K562 (cell line): ENCODE measurements at regions not wholly inside any gene's neighbourhood (a gene's known extent, or its start where the extent isn't known, plus 50 kb on each side); places are given as distances from the start of the nearest gene placed in this dataset.

Experiments
- ATAC-seq: fragments of 200-7000 bp; cut with Tn5 transposase; 3 replicates; pipeline ENCODE4 v1.9.1; 2020; ENCODE audit warnings: moderate library complexity
- BruUV-seq: library from RNA; stranded (reverse); fragments of 400-500 nt; replicated peaks from 2 replicates; lab custom pipeline; 2021; lab: Mats Ljungman, UMichigan
- CTCF ChIA-PET: fragments of 300-600 bp; formaldehyde crosslinking; extraction: SDS; loops from one replicate; lab custom pipeline; 2021; ENCODE audit warnings: low intra/inter-chr PET ratio; lab: Yijun Ruan, JAX
- POLR2A ChIA-PET: fragments of 300-600, 350-650 bp; sonication (Branson Sonifier 250); formaldehyde crosslinking; extraction: SDS; loops from one replicate; lab custom pipeline; 2021; ENCODE audit warnings: antibody characterized with exemption, inconsistent platforms; lab: Yijun Ruan, JAX
- DNase-seq, 4 experiments: peaks; one replicate each; pipeline versions ENCODE4 v3.0.0 to v3.0.0-alpha.2; 2011 to 2018; ENCODE audit warnings: low spot score in 3 of 4, mixed read lengths in 3 of 4; ENCODE audit errors: extremely low read depth in 1 of 4
- FAIRE-seq: peaks from 2 replicates; lab custom pipeline; 2011; peaks lifted over from hg19 to GRCh38; lab: Jason Lieb, UNC
- H2AFZ ChIP-seq: 2 replicates; pipeline ENCODE4 v1.6.0; 2011; ENCODE audit warnings: low read depth, low read length, control low read depth, inconsistent platforms
- H3K27ac ChIP-seq: fragments of 200-600 bp; 3 replicates; pipeline ENCODE4 v1.8.0; 2011; ENCODE audit warnings: low read depth, mild to moderate bottlenecking, control low read depth, inconsistent platforms, low read length, moderate library complexity, mixed read lengths; ENCODE audit errors: extremely low read depth
- H3K27me3 ChIP-seq, 2 experiments: fragments of 300-600 bp in 1 of 2; 2 replicates in 1 of 2; 3 replicates in 1 of 2; pipeline versions ENCODE4 v1.6.0 to v1.8.0; 2011; ENCODE audit warnings: inconsistent platforms in 2 of 2, low read length in 2 of 2, mild to moderate bottlenecking in 1 of 2, mixed read lengths in 1 of 2, moderate library complexity in 1 of 2; ENCODE audit not compliant: control insufficient read depth in 2 of 2, insufficient read depth in 2 of 2
- H3K36me3 ChIP-seq: fragments of 300-600 bp; 3 replicates; pipeline ENCODE4 v1.8.0; 2011; ENCODE audit warnings: mild to moderate bottlenecking, low read length, inconsistent platforms; ENCODE audit not compliant: control insufficient read depth, insufficient read depth
- H3K4me1 ChIP-seq, 2 experiments: fragments of 200-600 bp in 1 of 2; replicated peaks in 1 of 2; 2 replicates in 1 of 2; 3 replicates in 1 of 2; pipeline versions ENCODE4 v1.5.1 to v1.8.0; 2011; ENCODE audit warnings: inconsistent platforms in 2 of 2, low read length in 2 of 2, mild to moderate bottlenecking in 1 of 2, mixed read lengths in 1 of 2, moderate library complexity in 1 of 2; ENCODE audit not compliant: control insufficient read depth in 2 of 2, insufficient read depth in 2 of 2
- H3K4me2 ChIP-seq: 2 replicates; pipeline ENCODE4 v1.6.1; 2011; ENCODE audit warnings: low read length, control low read depth, inconsistent platforms, mixed read lengths; ENCODE audit not compliant: insufficient read depth
- H3K4me3 ChIP-seq: fragments of 200-600 bp; sonication (generic), shearing (Covaris generic); 2 replicates; pipeline ENCODE4 v1.5.1; 2016; ENCODE audit warnings: control low read depth, inconsistent platforms
- H3K79me2 ChIP-seq: fragments of 200-600 bp; 3 replicates; pipeline ENCODE4 v1.8.0; 2011; ENCODE audit warnings: low read length, inconsistent platforms; ENCODE audit not compliant: control insufficient read depth, insufficient read depth
- H3K9ac ChIP-seq, 2 experiments: 2 replicates each; pipeline versions ENCODE4 v1.6.0 to v1.6.1; 2011; ENCODE audit warnings: low read depth in 2 of 2, low read length in 2 of 2, control low read depth in 1 of 2, inconsistent platforms in 1 of 2, mild to moderate bottlenecking in 1 of 2, mixed read lengths in 1 of 2; ENCODE audit not compliant: insufficient read depth in 1 of 2
- H3K9me1 ChIP-seq: one replicate; pipeline ENCODE4 v1.6.0; 2011; ENCODE audit warnings: inconsistent platforms, mild to moderate bottlenecking, low read length, moderate library complexity; ENCODE audit not compliant: control insufficient read depth, insufficient read depth
- H3K9me3 ChIP-seq: replicated peaks from 2 replicates; pipeline ENCODE4 v1.5.1; 2011; ENCODE audit warnings: low read depth, low read length, inconsistent platforms; ENCODE audit not compliant: control insufficient read depth, insufficient read depth
- H4K20me1 ChIP-seq: replicated peaks from 2 replicates; pipeline ENCODE4 v1.6.1; 2011; ENCODE audit warnings: low read length, inconsistent platforms, mixed read lengths; ENCODE audit not compliant: control insufficient read depth, insufficient read depth
- EGR1 ChIP-seq: fragments of 450-650 bp; conservative IDR thresholded peaks from 2 replicates; pipeline ENCODE4 v1.6.1; 2017; ENCODE audit warnings: mild to moderate bottlenecking
- HCFC1 ChIP-seq: IDR thresholded peaks from 2 replicates; pipeline ENCODE4 v1.6.1; 2012; ENCODE audit warnings: low read depth, low read length, improper control_type of control experiment
- HEY1 ChIP-seq: fragments of 250-450 bp; sonication (Bioruptor Pico); IDR thresholded peaks from 2 replicates; pipeline ENCODE4 v1.5.0; 2020; ENCODE audit warnings: mild to moderate bottlenecking, moderate library complexity, borderline replicate concordance
- HOXB6 ChIP-seq: fragments of 250-450 bp; sonication (Bioruptor Pico); IDR thresholded peaks from 2 replicates; pipeline ENCODE4 v1.5.1; 2022; ENCODE audit warnings: mild to moderate bottlenecking, borderline replicate concordance
- POLR3A ChIP-seq: IDR thresholded peaks from 2 replicates; pipeline ENCODE4 v1.6.1; 2011; ENCODE audit warnings: borderline replicate concordance, mild to moderate bottlenecking, moderate library complexity; ENCODE audit not compliant: insufficient read length, insufficient read depth; ENCODE audit errors: extremely low read depth
- PYGO2 ChIP-seq: fragments of 450-650 bp; IDR thresholded peaks from 2 replicates; pipeline ENCODE4 v1.6.1; 2016; ENCODE audit warnings: mild to moderate bottlenecking, missing genetic modification characterization, moderate library complexity, missing compliant biosample characterization
- RFX1 ChIP-seq: fragments of 450-650 bp; IDR thresholded peaks from 2 replicates; pipeline ENCODE4 v1.6.1; 2016; ENCODE audit warnings: mild to moderate bottlenecking, moderate library complexity
- SIN3A ChIP-seq, 2 experiments: fragments of 150-350 bp in 1 of 2; IDR thresholded peaks; 2 replicates each; pipeline ENCODE4 v1.6.1; 2011 to 2016; ENCODE audit warnings: borderline replicate concordance in 2 of 2, low read depth in 2 of 2, low read length in 2 of 2, mild to moderate bottlenecking in 2 of 2, moderate library complexity in 2 of 2; ENCODE audit not compliant: control insufficient read depth in 1 of 2
- SOX6 ChIP-seq: fragments of 450-650 bp; IDR thresholded peaks from 2 replicates; pipeline ENCODE4 v1.6.1; 2014; ENCODE audit warnings: mild to moderate bottlenecking
- SP2 ChIP-seq: IDR thresholded peaks from 2 replicates; pipeline ENCODE4 v1.6.1; 2011; ENCODE audit warnings: mild to moderate bottlenecking, low read depth, low read length, moderate library complexity; ENCODE audit not compliant: poor library complexity, severe bottlenecking; ENCODE audit errors: extremely low read depth
- SREBF1 ChIP-seq: fragments of 150-350 bp; IDR thresholded peaks from 2 replicates; pipeline ENCODE4 v1.6.1; 2014; ENCODE audit warnings: antibody characterized with exemption, low read depth, low read length, borderline replicate concordance
- TCF7L2 ChIP-seq: fragments of 150-350 bp; IDR thresholded peaks from 2 replicates; pipeline ENCODE4 v1.6.1; 2016; ENCODE audit warnings: low read depth, mild to moderate bottlenecking, low read length, moderate library complexity
- ZKSCAN3 ChIP-seq: fragments of 250-450 bp; sonication (Bioruptor Pico); IDR thresholded peaks from 2 replicates; pipeline ENCODE4 v1.4.0; 2020
- ZNF124 ChIP-seq: sonication (generic); formaldehyde crosslinking; IDR thresholded peaks from 2 replicates; pipeline ENCODE4 v1.8.1; 2022; ENCODE audit warnings: missing genetic modification reagents
- ZNF3 ChIP-seq: fragments of 250-450 bp; sonication (Bioruptor Pico); IDR thresholded peaks from 2 replicates; pipeline ENCODE4 v1.5.0; 2021; ENCODE audit warnings: mild to moderate bottlenecking, moderate library complexity
- WGBS: fragments of 100-300 bp; shearing (Covaris generic); methylation state at CpG from one replicate; pipeline ENCODE4 v1.1.6; 2016; ENCODE audit warnings: low coverage, mixed read lengths; ENCODE audit not compliant: insufficient coverage; ENCODE audit errors: missing lambda C conversion rate; 5-methylcytosine and 5-hydroxymethylcytosine counted together
- in situ Hi-C: fragments of 300-500 bp; cut with MboI; formaldehyde crosslinking; loops from 4 replicates; pipeline ENCODE4 v1.15.0; 2018; ENCODE audit warnings: inconsistent platforms, mixed read lengths
- intact Hi-C: fragments of 100-400 bp; cut with micrococcal nuclease; formaldehyde crosslinking; loops from 2 replicates; pipeline ENCODE4 v1.14.2; 2022
- TF ChIP-seq, protein P1 (sequence below): fragments of 450-650 bp; formaldehyde crosslinking; IDR thresholded peaks from 2 replicates; pipeline ENCODE4 v1.4.0; 2020; ENCODE audit warnings: mild to moderate bottlenecking
- TF ChIP-seq, protein P2 (sequence below): sonication (generic); formaldehyde crosslinking; IDR thresholded peaks from 2 replicates; pipeline ENCODE4 v1.8.1; 2023; ENCODE audit warnings: mild to moderate bottlenecking, missing genetic modification reagents

- BruUV-seq: no TSS peak
These were observed 327.9 kb upstream of the SYT4 start for GRCh38 chr18:43605224-43605623.

More at GRCh38 chr18:43605224-43605623, 327.9 kb upstream of the SYT4 start:
- Histone ChIP-seq H3K9me3 (no peaks in the 10 kb centered on the region), H3K9me1 (no peaks in the 10 kb centered on the region), H3K4me1 (no peaks in the 10 kb centered on the region), H3K36me3 (no peaks in the 10 kb centered on the region), H3K4me2 (no peak overlapping the region), H3K9ac (no peak overlapping the region), H3K27me3 (no peaks in the 10 kb centered on the region), H3K27ac (no peak overlapping the region), H2AFZ (no peak overlapping the region), H4K20me1 (no peaks in the 10 kb centered on the region), H3K4me3 (no peak overlapping the region), H3K79me2 (no peaks in the 10 kb centered on the region)
- intact Hi-C loops (no loop called here), in situ Hi-C loops (no loop called here)
- ChIA-PET CTCF (no interaction called here), POLR2A (no interaction called here)
- no peak for DNase-seq
- no peak for TF ChIP-seq PYGO2 (tag)
- no peak for TF ChIP-seq HEY1 (CRISPR knock-in tag)
- TF ChIP-seq SP2: no peak
- TF ChIP-seq, protein P1, sequence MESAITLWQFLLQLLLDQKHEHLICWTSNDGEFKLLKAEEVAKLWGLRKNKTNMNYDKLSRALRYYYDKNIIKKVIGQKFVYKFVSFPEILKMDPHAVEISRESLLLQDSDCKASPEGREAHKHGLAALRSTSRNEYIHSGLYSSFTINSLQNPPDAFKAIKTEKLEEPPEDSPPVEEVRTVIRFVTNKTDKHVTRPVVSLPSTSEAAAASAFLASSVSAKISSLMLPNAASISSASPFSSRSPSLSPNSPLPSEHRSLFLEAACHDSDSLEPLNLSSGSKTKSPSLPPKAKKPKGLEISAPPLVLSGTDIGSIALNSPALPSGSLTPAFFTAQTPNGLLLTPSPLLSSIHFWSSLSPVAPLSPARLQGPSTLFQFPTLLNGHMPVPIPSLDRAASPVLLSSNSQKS (CRISPR knock-in tag): no peak
- no peak for TF ChIP-seq SOX6
- no peak for TF ChIP-seq ZNF3 (CRISPR knock-in tag)
- TF ChIP-seq EGR1: no peak
- TF ChIP-seq ZNF124 (CRISPR knock-in tag): no peak
- TF ChIP-seq RFX1: no peak
- TF ChIP-seq SIN3A (IDR thresholded peaks at IDR 0.05; ENCODE audit: borderline replicate concordance in 2 of 2, control insufficient read depth in 1 of 2, low read depth in 2 of 2, low read length in 2 of 2): no peak
- TF ChIP-seq TCF7L2: no peak
- no peak for TF ChIP-seq HOXB6 (CRISPR knock-in tag)
- TF ChIP-seq, protein P2, sequence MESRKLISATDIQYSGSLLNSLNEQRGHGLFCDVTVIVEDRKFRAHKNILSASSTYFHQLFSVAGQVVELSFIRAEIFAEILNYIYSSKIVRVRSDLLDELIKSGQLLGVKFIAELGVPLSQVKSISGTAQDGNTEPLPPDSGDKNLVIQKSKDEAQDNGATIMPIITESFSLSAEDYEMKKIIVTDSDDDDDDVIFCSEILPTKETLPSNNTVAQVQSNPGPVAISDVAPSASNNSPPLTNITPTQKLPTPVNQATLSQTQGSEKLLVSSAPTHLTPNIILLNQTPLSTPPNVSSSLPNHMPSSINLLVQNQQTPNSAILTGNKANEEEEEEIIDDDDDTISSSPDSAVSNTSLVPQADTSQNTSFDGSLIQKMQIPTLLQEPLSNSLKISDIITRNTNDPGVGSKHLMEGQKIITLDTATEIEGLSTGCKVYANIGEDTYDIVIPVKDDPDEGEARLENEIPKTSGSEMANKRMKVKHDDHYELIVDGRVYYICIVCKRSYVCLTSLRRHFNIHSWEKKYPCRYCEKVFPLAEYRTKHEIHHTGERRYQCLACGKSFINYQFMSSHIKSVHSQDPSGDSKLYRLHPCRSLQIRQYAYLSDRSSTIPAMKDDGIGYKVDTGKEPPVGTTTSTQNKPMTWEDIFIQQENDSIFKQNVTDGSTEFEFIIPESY (CRISPR knock-in tag): no peak
- TF ChIP-seq POLR3A: no peak
- no peak for TF ChIP-seq SREBF1
- no peak for TF ChIP-seq ZKSCAN3 (CRISPR knock-in tag)
- no peak for TF ChIP-seq HCFC1
- no peak for FAIRE-seq
- 0% methylated on average over 1 of the region's 1 CpG for WGBS
- no peak for ATAC-seq
